HCEC 1CT (cell line): ENCODE measurements at regions not wholly inside any gene's neighbourhood (a gene's known extent, or its start where the extent isn't known, plus 50 kb on each side); places are given as distances from the start of the nearest gene placed in this dataset.
"Not testable (repeated sequence)": the region's sequence is repeated elsewhere in the genome, so short reads cannot be mapped to it uniquely, and the experiment has no call there.

ENCODE experiments used
- DNase-seq: peaks from one replicate; pipeline ENCODE4 v3.0.0-alpha.2; 2017

- peak; percentile 47 for DNase-seq
Measured at GRCh38 chr3:188974856-188975599, 196.7 kb upstream of the TPRG1 start.

- DNase-seq, result peak; percentile 72
Measured at GRCh38 chr3:188975600-188976314, 196.0 kb upstream of the TPRG1 start.

- no peak for DNase-seq
Measured at GRCh38 chr3:188976407-188976806, 195.4 kb upstream of the TPRG1 start.

DNA sequence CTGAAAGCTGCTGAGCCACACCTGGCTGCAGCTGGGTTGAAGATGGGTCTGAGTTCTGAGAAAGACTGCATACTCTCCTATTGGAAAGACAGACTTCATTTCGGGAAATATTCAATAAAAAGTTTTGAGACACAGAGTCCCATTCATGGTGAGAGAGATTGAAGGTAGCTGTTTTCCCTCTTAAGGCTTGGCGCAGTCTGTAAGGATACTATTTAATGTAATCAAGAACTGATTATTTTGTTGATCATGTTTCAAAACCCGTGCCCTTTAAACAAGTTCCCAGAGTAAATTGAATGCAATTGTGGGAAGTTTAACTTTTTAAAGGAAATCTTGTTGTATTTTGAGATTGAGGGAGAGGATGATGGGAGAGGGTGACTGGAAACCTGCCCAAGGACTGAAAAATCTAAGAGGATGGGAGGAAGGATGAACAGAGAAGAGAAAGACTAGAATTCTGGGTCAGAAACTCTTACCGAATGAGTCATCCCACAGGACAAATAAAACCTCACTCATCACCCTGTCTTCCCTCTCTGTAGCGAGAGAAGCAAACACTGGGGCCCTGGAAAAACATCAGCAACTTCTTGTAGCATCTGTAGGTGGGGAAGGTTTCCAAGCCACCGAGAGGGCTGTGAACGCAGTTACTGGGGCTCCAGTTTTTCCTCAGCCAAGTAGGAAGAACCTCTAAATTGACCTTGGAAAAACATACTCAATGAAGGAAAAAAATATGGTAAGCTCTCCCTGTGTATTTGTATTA lies 193.2 kb upstream of the TPRG1 start:
- DNase-seq, result peak; percentile 34

DNA sequence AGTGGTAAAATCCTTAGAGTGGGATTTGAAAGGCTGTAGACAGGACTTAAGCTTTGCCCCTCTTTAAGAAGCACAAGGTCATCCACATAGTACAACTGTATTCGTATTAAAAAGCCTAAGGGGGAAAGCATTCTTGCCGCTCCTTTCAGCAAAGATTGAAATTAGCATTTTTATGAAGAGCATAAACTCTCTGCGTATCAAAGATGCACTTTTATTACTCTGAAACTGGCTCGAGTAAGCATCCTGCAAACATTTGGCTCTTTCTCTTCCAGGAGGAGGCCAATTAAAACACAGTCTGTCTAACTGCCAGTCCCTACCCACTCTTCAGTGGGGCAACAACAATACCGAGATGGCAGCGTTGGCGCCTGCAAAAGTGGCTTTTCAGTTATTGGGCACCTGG lies 192.5 kb upstream of the TPRG1 start:
- DNase-seq, result no peak

GRCh38 chr3:188979669-188980310 lies 192.0 kb upstream of the TPRG1 start:
- no peak for DNase-seq

DNA sequence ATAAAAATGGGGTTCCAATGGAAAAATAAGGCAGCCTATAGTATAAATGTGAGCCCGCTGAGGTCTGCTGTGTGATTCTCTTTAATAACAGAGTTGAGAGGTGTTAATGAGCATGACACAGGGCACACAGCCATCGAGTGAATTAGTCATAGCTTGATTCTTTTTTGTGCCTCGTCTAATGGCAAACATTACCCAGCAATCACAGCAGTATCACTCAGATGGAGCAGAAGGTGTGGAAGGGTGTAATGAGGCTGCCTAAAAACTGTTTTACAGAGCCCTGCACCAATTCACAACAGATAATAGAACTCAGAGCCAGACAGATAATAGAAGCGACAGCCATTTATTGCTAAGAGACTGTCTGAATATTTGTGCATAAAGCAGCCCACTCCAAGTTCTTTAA lies 178.6 kb upstream of the TPRG1 start:
- DNase-seq, result no peak

- peak; percentile 83 for DNase-seq
Measured at GRCh38 chr3:189001559-189001958, 170.2 kb upstream of the TPRG1 start.

DNA sequence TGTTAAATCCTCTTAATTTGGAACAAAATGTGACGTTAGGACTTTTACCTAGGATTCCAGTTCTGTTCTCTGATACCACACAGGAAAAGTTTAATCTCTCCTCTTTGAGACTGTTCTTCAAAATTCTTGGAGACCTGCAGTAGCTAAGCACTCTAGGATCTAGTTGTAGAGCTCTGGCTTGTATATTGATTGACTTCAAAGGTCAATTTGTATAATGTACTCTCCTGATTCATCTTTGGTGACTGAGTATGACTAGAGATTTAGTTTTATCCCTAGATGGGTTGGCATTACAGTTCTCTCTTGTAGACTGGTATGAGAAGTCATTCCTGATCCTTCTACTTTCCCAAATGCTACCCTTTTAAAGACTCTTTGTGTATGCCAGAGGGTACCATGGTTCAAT lies 168.4 kb upstream of the TPRG1 start:
- no peak for DNase-seq

GRCh38 chr3:189013224-189013888 lies 158.4 kb upstream of the TPRG1 start:
- DNase-seq, result no peak

DNA sequence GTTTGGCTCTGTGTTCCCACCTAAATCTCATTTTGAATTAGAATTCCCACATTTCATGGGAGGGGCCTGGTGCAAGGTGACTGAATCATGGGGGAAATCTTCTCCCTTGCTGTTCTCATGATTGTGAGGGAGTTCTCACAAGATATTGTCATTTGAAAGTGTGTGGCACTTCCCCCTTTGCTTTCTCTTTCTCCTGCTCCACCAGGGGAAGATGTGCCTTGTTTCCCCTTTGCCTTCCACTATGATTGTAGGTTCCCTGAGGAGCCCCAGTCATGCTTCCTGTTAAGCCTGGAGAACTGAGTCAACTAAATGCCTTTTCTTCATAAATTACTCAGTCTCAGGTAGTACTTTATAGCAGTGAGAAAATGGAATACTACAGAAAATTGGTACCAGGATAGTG lies 157.2 kb upstream of the TPRG1 start:
- DNase-seq, result no peak

- not testable (repeated sequence) for DNase-seq
Measured at GRCh38 chr3:189022576-189023466, 148.9 kb upstream of the TPRG1 start.

- DNase-seq, result no peak
Measured at GRCh38 chr3:189025866-189026265, 145.9 kb upstream of the TPRG1 start.

DNA sequence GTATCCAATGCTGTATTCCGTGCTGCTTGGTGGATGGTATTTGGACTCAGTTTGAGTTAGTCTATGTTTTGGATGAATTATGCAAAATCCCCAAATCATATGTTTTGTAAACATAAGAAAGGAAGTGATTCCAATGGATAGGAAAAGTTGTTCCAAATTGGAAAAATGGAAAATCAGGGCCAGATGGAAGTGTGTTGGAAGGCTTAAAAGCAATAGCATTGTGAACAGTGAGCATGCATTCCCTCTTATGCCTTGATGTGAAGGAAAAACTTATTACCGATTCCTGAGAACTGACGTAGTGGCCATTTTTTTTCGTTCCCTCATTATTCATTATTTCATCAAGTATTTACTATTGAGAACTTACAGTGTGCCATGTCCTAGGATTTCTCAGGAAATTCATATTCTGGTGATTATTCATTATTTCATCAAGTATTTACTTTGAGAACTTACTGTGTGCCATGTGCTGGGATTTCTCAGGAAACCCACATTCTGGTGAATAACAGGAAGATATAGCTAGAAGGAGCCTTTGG lies 144.1 kb upstream of the TPRG1 start:
- DNase-seq, result no peak

GRCh38 chr3:189038773-189039745 lies 132.7 kb upstream of the TPRG1 start:
- no peak for DNase-seq

- no peak for DNase-seq
Measured at GRCh38 chr3:189040656-189041335, 131.0 kb upstream of the TPRG1 start.

DNA sequence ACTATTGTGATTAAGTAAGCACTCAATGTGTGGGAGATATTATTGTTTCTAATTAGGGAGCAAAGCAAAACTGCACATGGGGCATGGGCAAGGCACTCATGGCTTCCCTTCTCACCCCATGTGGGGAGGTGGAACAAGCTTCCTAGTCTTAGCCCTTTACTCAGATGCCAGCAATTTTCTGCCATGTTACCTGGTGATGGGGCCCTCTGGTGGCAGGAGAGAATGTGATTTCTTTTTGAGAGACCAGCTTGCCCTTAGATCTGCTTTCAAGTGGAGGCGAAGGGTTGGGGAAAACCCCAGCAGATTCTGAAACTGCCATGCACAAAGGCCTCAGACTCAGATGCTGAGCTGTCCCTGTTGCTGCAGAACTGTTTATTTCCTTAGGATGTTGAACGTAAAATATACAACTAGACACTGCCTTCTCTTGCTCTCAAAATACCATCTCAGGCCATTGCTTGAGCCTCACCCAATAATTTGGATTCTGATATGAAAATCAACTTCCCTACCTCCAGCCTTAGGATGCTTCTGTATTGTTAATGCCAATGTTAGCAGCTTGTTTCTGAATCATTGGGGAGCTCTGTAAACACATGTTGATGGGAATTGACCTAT lies 130.2 kb upstream of the TPRG1 start:
- peak; percentile 37 for DNase-seq

DNA sequence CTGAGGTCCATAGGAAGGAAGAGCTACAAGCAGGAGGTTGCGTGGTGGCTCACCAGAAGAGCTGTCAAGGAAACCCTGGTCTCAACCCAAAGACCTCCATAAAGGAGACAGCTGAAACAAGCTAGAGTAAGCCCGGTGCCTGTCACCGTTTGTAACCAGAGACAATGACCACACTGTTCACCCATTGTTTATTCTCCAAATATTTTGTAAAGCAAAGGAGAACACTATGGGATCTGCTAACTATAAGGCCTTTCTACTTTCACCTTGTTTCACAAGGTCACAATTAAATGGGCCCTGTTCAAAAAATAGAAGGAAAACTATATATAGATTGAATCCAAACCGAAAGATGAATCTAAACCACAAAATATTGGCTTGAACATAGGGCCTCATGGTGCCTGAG lies 128.9 kb upstream of the TPRG1 start:
- DNase-seq, result no peak
